ENCODE measurements at regions not wholly inside any gene's neighbourhood (a gene's known extent, or its start where the extent isn't known, plus 50 kb on each side); places are given as distances from the start of the nearest gene placed in this dataset.
"Not testable (repeated sequence)": the region's sequence is repeated elsewhere in the genome, so short reads cannot be mapped to it uniquely, and the experiment has no call there.

DNA sequence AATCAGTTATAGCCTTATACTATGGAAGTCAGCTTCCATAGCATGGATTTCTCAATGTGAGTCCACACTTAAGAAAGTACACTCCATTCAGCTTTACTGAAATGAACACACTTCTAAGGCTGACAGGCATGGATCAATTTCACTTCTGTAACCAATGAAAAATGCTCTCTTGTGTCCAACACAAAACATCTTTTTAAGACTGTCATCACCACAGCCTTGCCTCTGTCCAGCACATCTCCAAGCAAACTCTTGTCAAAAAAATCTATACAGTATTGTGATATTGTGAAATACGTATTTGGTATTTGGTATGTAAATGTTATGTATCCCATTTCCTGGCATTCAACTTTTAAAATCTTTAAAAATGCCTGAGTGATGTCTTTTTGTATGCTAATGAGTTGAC lies 208.7 kb downstream of the RAP2B start:
- H3K4me3 ChIP-seq (ENCODE audit: low read depth, low read length): no peak overlapping the region
- no peak for DNase-seq
- H3K27me3 ChIP-seq (replicated peaks): no peaks in the 10 kb centered on the region
- no peaks in the 10 kb centered on the region for H3K36me3 ChIP-seq (replicated peaks)
- in situ Hi-C loops (cut with HindIII; ENCODE audit: low pct_ligation_motif_present, low sequenced_read_pairs): no loop called here
- TF ChIP-seq, protein P1, sequence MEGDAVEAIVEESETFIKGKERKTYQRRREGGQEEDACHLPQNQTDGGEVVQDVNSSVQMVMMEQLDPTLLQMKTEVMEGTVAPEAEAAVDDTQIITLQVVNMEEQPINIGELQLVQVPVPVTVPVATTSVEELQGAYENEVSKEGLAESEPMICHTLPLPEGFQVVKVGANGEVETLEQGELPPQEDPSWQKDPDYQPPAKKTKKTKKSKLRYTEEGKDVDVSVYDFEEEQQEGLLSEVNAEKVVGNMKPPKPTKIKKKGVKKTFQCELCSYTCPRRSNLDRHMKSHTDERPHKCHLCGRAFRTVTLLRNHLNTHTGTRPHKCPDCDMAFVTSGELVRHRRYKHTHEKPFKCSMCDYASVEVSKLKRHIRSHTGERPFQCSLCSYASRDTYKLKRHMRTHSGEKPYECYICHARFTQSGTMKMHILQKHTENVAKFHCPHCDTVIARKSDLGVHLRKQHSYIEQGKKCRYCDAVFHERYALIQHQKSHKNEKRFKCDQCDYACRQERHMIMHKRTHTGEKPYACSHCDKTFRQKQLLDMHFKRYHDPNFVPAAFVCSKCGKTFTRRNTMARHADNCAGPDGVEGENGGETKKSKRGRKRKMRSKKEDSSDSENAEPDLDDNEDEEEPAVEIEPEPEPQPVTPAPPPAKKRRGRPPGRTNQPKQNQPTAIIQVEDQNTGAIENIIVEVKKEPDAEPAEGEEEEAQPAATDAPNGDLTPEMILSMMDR (IDR thresholded peaks at IDR 0.05; ENCODE audit: low read depth, low read length, missing control alignments): no peak
- H3K27ac ChIP-seq: no peak overlapping the region

DNA sequence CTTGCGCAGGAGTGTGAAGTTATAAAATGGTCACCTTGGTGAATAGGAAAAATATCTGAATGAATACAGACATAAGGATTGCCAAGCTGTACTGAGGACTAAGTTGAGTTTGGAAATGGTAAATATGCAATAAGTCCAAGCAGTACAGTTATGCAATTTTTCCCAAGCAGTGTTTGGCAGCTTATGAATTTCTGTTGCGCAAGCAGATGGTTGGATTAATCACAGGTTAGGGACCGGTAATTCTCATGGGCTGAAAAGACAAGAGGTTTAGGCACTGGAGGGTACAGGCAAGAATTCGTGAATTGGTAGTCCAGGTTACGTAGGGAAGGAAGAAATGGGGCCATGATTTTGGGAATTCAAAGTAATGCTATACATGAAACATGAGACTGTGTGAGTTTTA lies 210.3 kb downstream of the RAP2B start:
- TF ChIP-seq, protein P1 (IDR thresholded peaks at IDR 0.05; ENCODE audit: low read depth, low read length, missing control alignments): no peak
- H3K27me3 ChIP-seq (replicated peaks): no peaks in the 10 kb centered on the region
- no peak overlapping the region for H3K4me3 ChIP-seq (ENCODE audit: low read depth, low read length)
- no peaks in the 10 kb centered on the region for H3K36me3 ChIP-seq (replicated peaks)
- DNase-seq: peak; percentile 27
- H3K27ac ChIP-seq: no peak overlapping the region
- in situ Hi-C loops (cut with HindIII; ENCODE audit: low pct_ligation_motif_present, low sequenced_read_pairs): no loop called here

DNA sequence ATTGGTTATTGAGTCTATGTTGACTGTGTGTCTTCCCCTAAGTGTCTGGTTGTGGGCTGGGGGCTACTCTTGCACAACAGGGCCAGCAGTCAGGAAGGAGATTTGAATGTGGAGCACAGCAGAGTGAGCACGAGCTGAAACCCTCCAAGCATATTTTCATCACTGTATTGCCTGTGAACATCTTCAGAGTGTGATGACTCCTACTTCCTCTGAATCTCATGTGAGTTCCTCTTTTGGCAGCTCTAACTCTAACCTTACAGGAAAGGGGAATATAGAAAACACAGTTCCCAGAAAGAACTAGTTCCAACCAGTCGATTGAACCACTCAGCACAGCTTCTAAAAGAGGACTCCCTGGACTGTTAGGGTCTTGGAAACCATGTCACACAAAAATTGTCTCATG lies 211.6 kb downstream of the RAP2B start:
- no peak for DNase-seq
- TF ChIP-seq, protein P1 (IDR thresholded peaks at IDR 0.05; ENCODE audit: low read depth, low read length, missing control alignments): no peak

DNA sequence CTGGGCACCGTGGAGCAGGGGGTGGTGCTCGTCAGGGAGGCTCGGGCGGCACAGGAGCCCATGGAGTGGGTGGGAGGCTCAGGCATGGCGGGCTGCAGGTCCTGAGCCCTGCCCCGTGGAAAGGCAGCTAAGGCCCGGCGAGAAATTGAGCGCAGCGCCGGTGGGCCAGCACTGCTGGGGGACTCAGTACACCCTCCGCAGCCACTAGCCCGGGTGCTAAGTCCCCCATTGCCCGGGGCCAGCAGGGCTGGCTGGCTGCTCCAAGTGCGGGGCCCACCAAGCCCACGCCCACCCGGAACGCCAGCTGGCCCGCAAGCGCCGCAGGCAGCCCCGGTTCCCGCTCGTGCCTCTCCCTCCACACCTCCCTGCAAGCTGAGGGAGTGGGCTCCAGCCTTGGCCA lies 216.3 kb downstream of the RAP2B start:
- H3K4me3 ChIP-seq (ENCODE audit: low read depth, low read length); in situ Hi-C loops (cut with HindIII; ENCODE audit: low pct_ligation_motif_present, low sequenced_read_pairs); DNase-seq; H3K36me3 ChIP-seq (replicated peaks); H3K27ac ChIP-seq; H3K27me3 ChIP-seq (replicated peaks): not testable (repeated sequence)

More for the DNA sequence above, 211.6 kb downstream of the RAP2B start:
- in situ Hi-C loops (cut with HindIII; ENCODE audit: low pct_ligation_motif_present, low sequenced_read_pairs): no loop called here
- Histone ChIP-seq H3K36me3 (replicated peaks) (no peaks in the 10 kb centered on the region), H3K27me3 (replicated peaks) (no peaks in the 10 kb centered on the region), H3K4me3 (ENCODE audit: low read depth, low read length) (no peak overlapping the region), H3K27ac (no peak overlapping the region)

DNA sequence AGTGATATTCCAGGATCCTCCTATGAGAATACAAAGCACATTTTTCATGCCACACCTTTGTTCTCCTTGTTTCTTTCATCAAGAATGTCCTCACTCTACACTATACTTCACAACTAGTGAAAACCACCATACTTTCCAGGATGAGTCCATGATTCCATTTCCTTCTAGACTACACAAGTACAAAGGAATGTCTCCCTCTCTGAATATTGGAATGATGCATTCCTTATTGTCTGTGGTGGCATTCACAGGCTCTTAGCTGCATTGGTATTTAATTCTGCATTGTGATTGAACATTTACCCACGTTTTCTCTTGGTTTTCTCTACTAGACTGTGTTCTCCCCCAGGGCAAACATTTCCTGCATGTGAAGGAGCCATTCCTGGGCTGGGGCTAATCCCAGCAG lies 217.5 kb downstream of the RAP2B start:
- DNase-seq: peak; percentile 31
- in situ Hi-C loops (cut with HindIII; ENCODE audit: low pct_ligation_motif_present, low sequenced_read_pairs): no loop called here

DNA sequence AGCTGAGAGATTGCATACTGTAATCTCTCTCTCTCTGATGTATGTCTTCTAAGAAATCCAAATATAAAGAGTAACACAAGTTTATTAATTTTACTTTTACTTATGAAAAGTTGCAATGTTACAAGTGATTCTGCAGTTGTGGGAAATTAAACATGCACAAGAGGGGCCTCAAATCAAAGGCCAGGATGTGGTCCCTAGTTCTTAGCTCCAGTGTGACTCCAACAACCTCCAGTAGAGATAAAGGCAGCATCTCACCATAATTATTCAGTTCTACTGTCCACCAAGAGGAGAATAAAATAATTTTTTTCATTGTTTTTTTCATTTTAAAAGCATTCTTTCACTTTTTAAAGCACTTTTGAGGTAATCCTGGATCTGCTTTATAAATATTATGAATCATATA lies 223.3 kb downstream of the RAP2B start:
- Histone ChIP-seq H3K36me3 (replicated peaks) (no peaks in the 10 kb centered on the region), H3K4me3 (ENCODE audit: low read depth, low read length) (no peak overlapping the region), H3K27me3 (replicated peaks) (no peaks in the 10 kb centered on the region), H3K27ac (no peak overlapping the region)
- in situ Hi-C loops (cut with HindIII; ENCODE audit: low pct_ligation_motif_present, low sequenced_read_pairs): no loop called here
- TF ChIP-seq, protein P1 (IDR thresholded peaks at IDR 0.05; ENCODE audit: low read depth, low read length, missing control alignments): no peak
- DNase-seq: no peak

More for the DNA sequence above, 217.5 kb downstream of the RAP2B start:
- H3K27ac ChIP-seq: no peak overlapping the region
- no peak overlapping the region for H3K4me3 ChIP-seq (ENCODE audit: low read depth, low read length)
- TF ChIP-seq, protein P1 (IDR thresholded peaks at IDR 0.05; ENCODE audit: low read depth, low read length, missing control alignments): no peak
- H3K36me3 ChIP-seq (replicated peaks): no peaks in the 10 kb centered on the region
- no peaks in the 10 kb centered on the region for H3K27me3 ChIP-seq (replicated peaks)
